HUES64 (cell line): ENCODE measurements at regions not wholly inside any gene's neighbourhood (a gene's known extent, or its start where the extent isn't known, plus 50 kb on each side); places are given as distances from the start of the nearest gene placed in this dataset.
"Not testable (repeated sequence)": the region's sequence is repeated elsewhere in the genome, so short reads cannot be mapped to it uniquely, and the experiment has no call there.

Experiments used
- H3K27ac ChIP-seq: 2 replicates; pipeline ENCODE4 v1.7.0; 2013; ENCODE audit warnings: low read depth, low read length, inconsistent platforms
- H3K27me3 ChIP-seq: 2 replicates; pipeline ENCODE4 v1.6.1; 2013; ENCODE audit warnings: mild to moderate bottlenecking, low read length; ENCODE audit not compliant: insufficient read depth
- H3K36me3 ChIP-seq: 2 replicates; pipeline ENCODE4 v1.6.1; 2013; ENCODE audit warnings: mild to moderate bottlenecking, low read length; ENCODE audit not compliant: insufficient read depth
- H3K4me1 ChIP-seq: 2 replicates; pipeline ENCODE4 v1.6.1; 2013; ENCODE audit warnings: mild to moderate bottlenecking, low read length, moderate library complexity; ENCODE audit not compliant: insufficient read depth
- H3K4me3 ChIP-seq: 2 replicates; pipeline ENCODE4 v1.5.1; 2013; ENCODE audit warnings: mild to moderate bottlenecking, low read length, moderate library complexity
- H3K9ac ChIP-seq: 2 replicates; pipeline ENCODE4 v1.6.1; 2013; ENCODE audit warnings: mild to moderate bottlenecking, low read depth, low read length
- H3K9me3 ChIP-seq: 2 replicates; pipeline ENCODE4 v1.6.1; 2013; ENCODE audit warnings: low read depth, low read length; ENCODE audit not compliant: insufficient read depth
- WGBS: fragments of 150-250, 120-280 bp; methylation state at CpG from one replicate; pipeline ENCODE4 v1.1.7; 2013; ENCODE audit warnings: missing lambda C conversion rate; 5-methylcytosine and 5-hydroxymethylcytosine counted together

DNA sequence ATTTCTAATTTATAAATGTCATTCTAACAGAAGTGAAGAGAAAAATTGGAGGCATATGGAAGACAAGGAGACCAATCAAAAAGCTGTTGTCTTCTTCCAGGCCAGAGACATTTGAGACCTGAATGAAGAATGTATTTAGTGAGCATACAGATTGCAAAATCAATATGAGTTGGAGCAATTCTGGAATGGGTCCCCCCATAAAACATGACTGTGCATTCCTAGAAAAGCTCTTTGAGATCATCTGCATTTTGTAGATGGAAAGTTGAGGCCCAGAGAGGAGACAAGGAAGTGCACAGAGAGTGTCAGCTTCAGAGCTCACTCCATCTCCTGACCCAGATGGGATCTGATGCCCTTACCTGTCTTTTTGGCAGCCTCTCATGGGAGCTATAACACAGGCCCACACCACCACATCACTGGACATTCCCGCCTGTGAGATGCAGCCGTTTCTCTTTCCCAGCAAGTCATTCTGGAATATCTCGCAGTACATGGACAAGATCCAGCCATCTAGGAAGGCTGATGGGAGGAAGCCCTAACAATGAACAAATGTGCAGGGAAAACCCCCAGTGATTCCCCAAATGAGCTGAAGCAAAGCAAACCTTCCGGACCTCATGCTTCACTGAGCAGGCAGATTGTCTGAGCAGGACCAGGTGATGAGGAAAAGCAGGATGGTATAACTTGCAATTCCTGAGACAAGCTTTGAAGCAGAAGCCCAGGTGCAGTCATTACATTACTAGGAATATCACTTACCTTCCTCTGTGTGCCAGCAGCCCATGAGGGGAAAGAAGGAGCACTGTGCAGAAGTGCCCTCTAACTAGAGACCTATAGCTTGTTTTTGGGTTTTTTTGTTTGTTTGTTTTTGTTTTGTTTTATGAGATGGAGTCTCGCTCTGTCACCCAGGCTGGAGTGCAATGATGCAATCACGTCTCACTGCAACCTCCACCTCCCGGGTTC is 445.6 kb downstream of the PLPP3 start:
- WGBS, result 93% methylated on average over 7 of the region's 7 CpGs
- Histone ChIP-seq H3K27me3 (no peaks in the 10 kb centered on the region), H3K27ac (no peak overlapping the region), H3K9ac (no peak overlapping the region), H3K4me3 (no peak overlapping the region), H3K36me3 (no peaks in the 10 kb centered on the region), H3K4me1 (no peaks in the 10 kb centered on the region), H3K9me3 (0 out of 2 replicates have a peak, but pooled peaks cover 2% of the 10 kb centered on the region)

DNA sequence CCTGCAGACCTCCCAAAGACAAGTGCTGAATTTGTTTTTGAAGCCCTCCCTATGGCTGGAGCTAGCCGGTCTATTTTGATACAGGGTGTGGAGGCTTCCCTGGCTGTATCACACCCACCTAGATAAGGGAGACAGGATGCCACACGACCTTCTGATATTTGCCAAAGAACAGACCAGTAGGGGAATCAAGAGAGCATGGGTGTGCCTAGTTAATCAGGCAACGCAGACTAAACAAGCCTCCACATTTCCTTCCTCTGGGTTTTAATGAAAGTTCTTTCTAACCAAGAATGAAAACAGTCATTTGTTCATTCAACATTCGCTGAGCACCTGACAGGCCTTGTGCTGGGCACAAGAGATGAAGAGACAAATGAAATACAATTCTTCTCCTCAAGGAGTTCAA is 446.8 kb downstream of the PLPP3 start:
- Histone ChIP-seq H3K4me3 (no peak overlapping the region), H3K9me3 (0 out of 2 replicates have a peak, but pooled peaks cover 2% of the 10 kb centered on the region), H3K27ac (no peak overlapping the region), H3K4me1 (no peaks in the 10 kb centered on the region), H3K27me3 (no peaks in the 10 kb centered on the region), H3K9ac (no peak overlapping the region), H3K36me3 (no peaks in the 10 kb centered on the region)
- WGBS, result 85% methylated on average over 4 of the region's 4 CpGs

DNA sequence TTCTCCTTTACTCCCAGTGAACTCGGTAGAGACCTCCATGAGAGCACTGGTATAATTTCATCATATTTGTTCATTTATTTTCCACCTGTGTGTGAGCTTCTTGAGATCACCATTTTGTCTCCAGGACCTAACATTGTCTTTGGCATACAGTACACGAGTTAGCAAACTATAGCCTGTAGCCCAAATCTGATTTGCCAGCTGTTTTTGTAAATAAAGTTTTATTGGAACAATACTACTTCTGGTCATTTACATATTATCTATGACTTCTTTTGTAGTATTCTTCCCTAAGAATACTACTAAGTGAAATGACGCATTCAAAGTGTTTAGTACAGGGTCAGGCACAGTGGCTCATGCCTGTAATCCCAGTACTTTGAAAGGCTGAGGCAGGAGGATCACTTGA is 449.5 kb downstream of the PLPP3 start:
- no peak overlapping the region for H3K9ac ChIP-seq
- H3K27me3 ChIP-seq, result no peaks in the 10 kb centered on the region
- 96% methylated on average over 3 of the region's 3 CpGs for WGBS
- no peak overlapping the region for H3K4me3 ChIP-seq
- no peak overlapping the region for H3K27ac ChIP-seq
- no peaks in the 10 kb centered on the region for H3K36me3 ChIP-seq
- 0 out of 2 replicates have a peak, but pooled peaks cover 2% of the 10 kb centered on the region for H3K9me3 ChIP-seq
- H3K4me1 ChIP-seq, result no peaks in the 10 kb centered on the region

DNA sequence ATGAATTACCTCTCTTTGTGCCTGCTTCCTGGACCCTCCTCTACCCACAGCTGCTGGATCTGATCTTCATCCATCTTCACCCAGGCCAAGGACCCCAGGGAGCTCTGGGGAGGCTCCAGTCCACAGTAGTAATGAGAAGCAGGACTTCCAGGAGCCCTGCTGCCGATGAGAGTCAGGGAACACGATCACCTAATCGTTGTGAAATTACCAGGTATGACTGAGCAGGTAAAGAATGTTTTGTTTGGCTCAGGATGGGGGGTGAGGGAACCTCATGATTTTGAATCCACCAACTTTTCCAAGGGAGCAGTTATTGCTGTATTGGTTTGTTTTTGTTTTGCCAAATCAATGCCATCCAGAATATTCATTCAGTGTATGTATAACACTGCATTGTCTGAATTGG is 454.0 kb downstream of the PLPP3 start:
- Histone ChIP-seq H3K36me3 (no peaks in the 10 kb centered on the region), H3K9me3 (peaks cover 3% of the 10 kb centered on the region; the same call in 1 of the 2 replicates), H3K4me1 (no peaks in the 10 kb centered on the region), H3K27ac (no peak overlapping the region), H3K27me3 (no peaks in the 10 kb centered on the region), H3K4me3 (no peak overlapping the region), H3K9ac (no peak overlapping the region)
- WGBS, result 95% methylated on average over 3 of the region's 3 CpGs

DNA sequence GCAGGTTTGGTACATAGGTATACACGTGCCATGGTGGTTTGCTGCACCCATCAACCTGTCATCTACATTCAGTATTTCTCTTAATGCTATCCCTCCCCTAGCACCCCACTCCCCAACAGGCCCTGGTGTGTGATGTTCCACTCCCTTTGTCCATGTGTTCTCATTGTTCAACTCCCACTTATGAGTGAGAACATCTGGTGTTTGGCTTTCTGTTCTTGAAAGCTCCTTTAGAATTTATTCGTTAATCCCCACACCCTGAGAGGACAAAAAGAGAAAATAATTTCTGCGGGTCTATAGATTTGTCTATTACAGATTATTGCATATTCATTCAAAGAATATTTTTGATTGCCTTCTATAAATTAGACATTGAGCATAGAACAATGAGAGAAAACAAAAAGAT is 455.5 kb downstream of the PLPP3 start:
- Histone ChIP-seq H3K9ac (no peak overlapping the region), H3K27me3 (no peaks in the 10 kb centered on the region), H3K36me3 (no peaks in the 10 kb centered on the region), H3K4me3 (no peak overlapping the region), H3K4me1 (no peaks in the 10 kb centered on the region), H3K9me3 (peaks cover 3% of the 10 kb centered on the region; the same call in 1 of the 2 replicates), H3K27ac (no peak overlapping the region)
- WGBS, result 100% methylated on average over 2 of the region's 3 CpGs

DNA sequence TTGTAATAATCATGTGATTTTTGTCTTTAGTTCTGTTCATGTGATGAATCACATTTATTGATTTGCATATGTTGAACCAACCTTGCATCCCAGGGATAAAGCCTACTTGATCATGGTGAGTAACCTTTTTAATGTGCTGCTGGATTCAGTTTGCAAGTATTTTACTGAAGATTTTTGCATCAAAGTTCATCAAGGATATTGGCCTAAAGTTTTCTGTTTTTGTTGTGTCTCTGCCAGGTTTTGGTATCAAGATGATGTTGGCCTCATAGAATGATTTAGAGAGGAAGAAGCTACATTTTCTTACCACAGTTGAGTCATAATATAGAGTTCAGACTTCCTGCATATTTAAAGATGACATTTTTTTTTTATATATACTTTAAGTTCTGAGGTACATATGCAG is 455.9 kb downstream of the PLPP3 start:
- H3K9ac ChIP-seq, result no peak overlapping the region
- H3K27ac ChIP-seq, result no peak overlapping the region
- H3K4me1 ChIP-seq, result no peaks in the 10 kb centered on the region
- H3K9me3 ChIP-seq, result peaks cover 3% of the 10 kb centered on the region; the same call in 1 of the 2 replicates
- H3K36me3 ChIP-seq, result no peaks in the 10 kb centered on the region
- no peak overlapping the region for H3K4me3 ChIP-seq
- H3K27me3 ChIP-seq, result no peaks in the 10 kb centered on the region

DNA sequence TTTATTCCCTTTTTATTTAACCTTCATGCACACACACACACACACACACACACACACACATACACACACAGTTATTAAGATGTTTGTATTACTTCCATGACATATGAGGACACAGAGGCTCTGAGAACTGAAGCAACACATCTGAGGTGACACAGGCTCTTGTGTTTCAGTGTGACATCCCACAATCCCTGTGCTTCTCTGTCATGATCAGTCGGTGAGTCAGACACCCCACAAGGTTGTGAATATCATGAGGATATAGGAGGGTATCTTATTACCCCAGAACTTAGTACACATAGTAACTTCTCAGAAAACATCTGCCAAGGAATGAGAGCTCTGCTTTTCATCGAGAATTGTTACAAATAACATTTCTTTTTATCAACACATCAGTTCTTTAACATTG is 459.3 kb downstream of the PLPP3 start:
- no peaks in the 10 kb centered on the region for H3K4me1 ChIP-seq
- H3K27ac ChIP-seq, result no peak overlapping the region
- no peak overlapping the region for H3K4me3 ChIP-seq
- peaks cover 3% of the 10 kb centered on the region; the same call in 1 of the 2 replicates for H3K9me3 ChIP-seq
- H3K36me3 ChIP-seq, result no peaks in the 10 kb centered on the region
- WGBS, result 97% methylated on average over 2 of the region's 2 CpGs
- no peaks in the 10 kb centered on the region for H3K27me3 ChIP-seq
- H3K9ac ChIP-seq, result no peak overlapping the region

DNA sequence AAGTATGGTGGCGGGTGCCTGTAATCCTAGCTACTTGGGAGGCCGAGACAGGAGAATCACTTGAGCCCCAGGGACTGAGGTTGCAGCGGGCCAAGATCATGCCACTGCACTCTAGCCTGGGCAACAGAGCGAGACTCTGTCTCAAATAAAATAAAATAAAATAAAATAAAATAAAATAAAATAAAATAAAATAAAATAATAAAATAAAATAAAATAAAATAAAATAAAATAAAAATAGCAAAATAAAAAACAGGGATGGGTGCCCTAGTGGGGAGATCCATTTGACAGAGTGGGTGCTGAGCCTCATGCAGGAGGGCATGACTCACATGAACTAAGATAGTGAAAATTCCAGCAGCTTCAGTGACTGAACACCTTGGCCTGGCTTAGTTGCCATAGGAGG is 460.7 kb downstream of the PLPP3 start:
- not testable (repeated sequence) for H3K4me1 ChIP-seq, H3K9ac ChIP-seq, H3K27me3 ChIP-seq, H3K27ac ChIP-seq, H3K36me3 ChIP-seq, H3K4me3 ChIP-seq, H3K9me3 ChIP-seq
- WGBS, result 97% methylated on average over 3 of the region's 4 CpGs

DNA sequence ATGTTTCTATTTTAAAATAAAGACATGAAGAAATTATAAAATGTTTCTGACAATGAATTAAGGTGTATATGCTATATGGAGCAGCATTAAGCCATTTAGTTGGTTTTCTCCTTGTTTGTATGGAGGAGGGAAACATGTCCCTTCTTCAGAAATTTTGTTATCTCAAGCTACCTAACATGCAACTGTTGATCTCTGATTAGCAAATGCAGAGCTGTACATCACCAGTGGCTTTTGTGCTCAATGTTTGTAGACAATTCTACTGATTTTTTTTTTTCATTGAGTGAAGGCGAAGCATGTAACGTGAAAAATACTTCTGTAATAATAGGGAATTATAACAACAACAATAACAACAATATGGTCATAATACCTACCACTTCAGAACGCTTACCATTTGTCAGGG is 463.7 kb downstream of the PLPP3 start:
- no peak overlapping the region for H3K9ac ChIP-seq
- no peak overlapping the region for H3K4me3 ChIP-seq
- H3K27ac ChIP-seq, result no peak overlapping the region
- H3K9me3 ChIP-seq, result peaks cover 8% of the 10 kb centered on the region; the same call in 1 of the 2 replicates
- WGBS, result 83% methylated on average over 1 of the region's 3 CpGs
- no peaks in the 10 kb centered on the region for H3K27me3 ChIP-seq
- no peaks in the 10 kb centered on the region for H3K4me1 ChIP-seq
- H3K36me3 ChIP-seq, result no peaks in the 10 kb centered on the region

DNA sequence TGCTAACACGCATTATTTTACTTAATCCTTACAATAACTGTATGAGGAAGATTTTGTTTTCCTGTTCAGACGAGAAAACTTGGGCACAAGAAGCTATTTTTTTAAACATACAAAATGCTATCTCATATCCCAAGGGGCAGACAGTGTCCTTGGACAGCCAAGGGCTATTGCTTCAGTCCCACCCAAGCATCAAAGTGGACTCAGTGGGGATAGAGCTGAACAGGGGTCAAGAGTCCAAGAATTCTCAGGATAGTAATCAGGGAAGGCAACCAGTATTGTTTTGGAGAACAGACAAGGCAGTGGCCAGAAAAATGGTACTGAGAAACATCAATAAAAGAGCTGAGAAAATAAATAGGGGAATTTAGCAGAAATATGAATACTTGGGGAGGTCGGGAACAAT is 465.7 kb downstream of the PLPP3 start:
- 95% methylated on average over 3 of the region's 3 CpGs for WGBS

DNA sequence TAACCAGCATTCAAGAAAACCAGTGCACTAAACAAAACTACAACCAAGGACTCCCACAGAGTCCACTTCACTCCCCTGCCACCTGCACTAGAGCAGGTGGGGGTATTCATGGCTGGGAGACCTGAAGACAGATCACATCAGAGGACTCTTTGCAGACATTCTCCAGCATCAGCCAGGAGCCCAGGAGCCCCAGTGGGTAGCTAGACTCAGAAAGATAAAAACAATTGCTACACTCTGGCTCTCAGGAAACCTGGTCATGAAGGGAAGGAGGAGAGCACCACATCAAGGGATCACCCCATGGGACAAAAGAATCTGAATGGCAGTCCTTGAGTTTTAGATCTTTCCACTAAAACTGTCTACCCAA is 472.1 kb downstream of the PLPP3 start:
- H3K9me3 ChIP-seq, result peaks cover 18% of the 10 kb centered on the region; the same call in 1 of the 2 replicates
- no peaks in the 10 kb centered on the region for H3K36me3 ChIP-seq

More for the DNA sequence above, 465.7 kb downstream of the PLPP3 start:
- H3K36me3 ChIP-seq, result no peaks in the 10 kb centered on the region
- peaks cover 8% of the 10 kb centered on the region; the same call in 1 of the 2 replicates for H3K9me3 ChIP-seq
- H3K4me3 ChIP-seq, result no peak overlapping the region
- H3K27me3 ChIP-seq, result no peaks in the 10 kb centered on the region
- no peak overlapping the region for H3K27ac ChIP-seq
- no peaks in the 10 kb centered on the region for H3K4me1 ChIP-seq
- no peak overlapping the region for H3K9ac ChIP-seq

More for the DNA sequence above, 472.1 kb downstream of the PLPP3 start:
- Histone ChIP-seq H3K4me3 (no peak overlapping the region), H3K4me1 (no peaks in the 10 kb centered on the region), H3K27me3 (no peaks in the 10 kb centered on the region), H3K27ac (no peak overlapping the region), H3K9ac (no peak overlapping the region)
